ENCODE measurements at regions not wholly inside any gene's neighbourhood (a gene's known extent, or its start where the extent isn't known, plus 50 kb on each side); places are given as distances from the start of the nearest gene placed in this dataset.

DNA sequence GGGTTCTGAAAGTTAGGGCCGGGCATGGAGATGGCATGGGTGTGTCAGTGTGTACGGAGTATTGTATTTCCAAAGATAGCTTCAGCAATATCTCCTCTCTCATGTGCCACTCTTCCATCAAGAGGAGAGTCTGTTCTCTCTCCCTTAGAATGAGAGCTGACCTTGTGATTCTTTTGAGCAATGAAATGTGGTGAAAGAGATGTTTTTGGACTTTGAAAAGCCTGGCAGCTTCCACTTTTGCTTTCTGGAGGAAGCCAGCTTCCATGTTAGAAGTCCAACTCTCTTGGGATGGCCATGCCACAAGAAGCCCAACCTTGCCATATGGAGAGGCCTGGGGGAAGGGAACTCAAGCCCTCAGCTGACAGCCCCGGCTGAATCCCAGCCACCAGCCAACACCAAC lies 72.4 kb upstream of the GZMB start:
- TF ChIP-seq, protein P1, sequence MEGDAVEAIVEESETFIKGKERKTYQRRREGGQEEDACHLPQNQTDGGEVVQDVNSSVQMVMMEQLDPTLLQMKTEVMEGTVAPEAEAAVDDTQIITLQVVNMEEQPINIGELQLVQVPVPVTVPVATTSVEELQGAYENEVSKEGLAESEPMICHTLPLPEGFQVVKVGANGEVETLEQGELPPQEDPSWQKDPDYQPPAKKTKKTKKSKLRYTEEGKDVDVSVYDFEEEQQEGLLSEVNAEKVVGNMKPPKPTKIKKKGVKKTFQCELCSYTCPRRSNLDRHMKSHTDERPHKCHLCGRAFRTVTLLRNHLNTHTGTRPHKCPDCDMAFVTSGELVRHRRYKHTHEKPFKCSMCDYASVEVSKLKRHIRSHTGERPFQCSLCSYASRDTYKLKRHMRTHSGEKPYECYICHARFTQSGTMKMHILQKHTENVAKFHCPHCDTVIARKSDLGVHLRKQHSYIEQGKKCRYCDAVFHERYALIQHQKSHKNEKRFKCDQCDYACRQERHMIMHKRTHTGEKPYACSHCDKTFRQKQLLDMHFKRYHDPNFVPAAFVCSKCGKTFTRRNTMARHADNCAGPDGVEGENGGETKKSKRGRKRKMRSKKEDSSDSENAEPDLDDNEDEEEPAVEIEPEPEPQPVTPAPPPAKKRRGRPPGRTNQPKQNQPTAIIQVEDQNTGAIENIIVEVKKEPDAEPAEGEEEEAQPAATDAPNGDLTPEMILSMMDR (conservative IDR thresholded peaks at IDR 0.05 in 1 of 2, IDR thresholded peaks at IDR 0.05 in 1 of 2; ENCODE audit: low read depth in 1 of 2, low read length in 2 of 2) = no peak
- no peak for TF ChIP-seq EZH2 (IDR thresholded peaks at IDR 0.05; ENCODE audit: low read length, missing control alignments)

All from fibroblast of lung (primary cell).